Activated T-cell treated with anti-CD3 and anti-CD28 coated beads, Interleukin-2, amount 50 U/mL, for 24 hours (primary cell): ENCODE measurements at regions not wholly inside any gene's neighbourhood (a gene's known extent, or its start where the extent isn't known, plus 50 kb on each side); places are given as distances from the start of the nearest gene placed in this dataset.

ENCODE experiments used
- DNase-seq: peaks from one replicate; pipeline ENCODE4 v3.0.0-alpha.2; 2020
- H3K27ac Mint-ChIP-seq: 2 replicates; pipeline ENCODE4 v1.8.0; 2020; ENCODE audit warnings: mild to moderate bottlenecking, mixed read lengths
- H3K27me3 Mint-ChIP-seq: 2 replicates; pipeline ENCODE4 v1.8.0; 2020; ENCODE audit warnings: mixed read lengths
- H3K36me3 Mint-ChIP-seq: 2 replicates; pipeline ENCODE4 v1.8.0; 2020; ENCODE audit warnings: low read depth, mixed read lengths
- H3K4me1 Mint-ChIP-seq: 2 replicates; pipeline ENCODE4 v1.8.0; 2020; ENCODE audit warnings: low read depth, mixed read lengths
- H3K4me3 Mint-ChIP-seq: 2 replicates; pipeline ENCODE4 v1.8.0; 2020; ENCODE audit warnings: mild to moderate bottlenecking, moderate library complexity, mixed read lengths
- H3K9me3 Mint-ChIP-seq: 2 replicates; pipeline ENCODE4 v1.8.0; 2020; ENCODE audit warnings: mixed read lengths

GRCh38 chr6:105814745-105815536 is 271.2 kb upstream of the PRDM1 start:
- no peaks in the 10 kb centered on the region for H3K9me3 Mint-ChIP-seq
- H3K4me1 Mint-ChIP-seq = peaks cover 31% of the 10 kb centered on the region
- H3K27ac Mint-ChIP-seq = no peak overlapping the region
- H3K36me3 Mint-ChIP-seq = no peaks in the 10 kb centered on the region
- DNase-seq = no peak
- H3K27me3 Mint-ChIP-seq = peaks cover 2% of the 10 kb centered on the region
- H3K4me3 Mint-ChIP-seq = no peak overlapping the region

- no peak overlapping the region for H3K4me3 Mint-ChIP-seq
- no peak for DNase-seq
- H3K36me3 Mint-ChIP-seq = no peaks in the 10 kb centered on the region
- no peaks in the 10 kb centered on the region for H3K9me3 Mint-ChIP-seq
- H3K4me1 Mint-ChIP-seq = peaks cover 50% of the 10 kb centered on the region
- peak overlapping the region; percentile 74 for H3K27ac Mint-ChIP-seq
- peaks cover 2% of the 10 kb centered on the region for H3K27me3 Mint-ChIP-seq
Observed at GRCh38 chr6:105810922-105811482, 275.1 kb upstream of the PRDM1 start.

- DNase-seq = peak; percentile 52
- H3K27me3 Mint-ChIP-seq = peaks cover 2% of the 10 kb centered on the region
- peak overlapping the region; percentile 74 for H3K27ac Mint-ChIP-seq
- H3K36me3 Mint-ChIP-seq = no peaks in the 10 kb centered on the region
- H3K4me1 Mint-ChIP-seq = peaks cover 43% of the 10 kb centered on the region
- H3K4me3 Mint-ChIP-seq = peak overlapping the region; percentile 24
- no peaks in the 10 kb centered on the region for H3K9me3 Mint-ChIP-seq
Observed at GRCh38 chr6:105810105-105810921, 275.8 kb upstream of the PRDM1 start.

DNA sequence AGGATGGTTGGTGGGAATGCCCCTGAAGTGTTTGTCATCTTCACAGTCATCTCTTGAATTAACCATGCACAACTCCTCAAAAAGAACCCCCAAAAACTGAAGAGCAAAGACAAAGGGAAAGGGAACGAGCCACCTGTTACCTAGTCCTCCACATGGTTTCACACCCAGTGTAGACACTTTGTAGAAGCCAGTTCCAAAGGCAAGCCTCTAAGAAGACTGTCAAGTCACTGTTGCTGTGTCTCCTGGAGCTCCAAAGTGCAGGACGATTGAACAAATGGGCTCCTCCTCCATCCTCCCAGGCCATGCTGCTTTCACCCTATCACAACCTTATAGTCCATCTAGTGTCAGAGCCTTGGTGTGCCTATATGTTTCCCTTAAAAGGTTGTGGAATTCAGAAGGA is 277.6 kb upstream of the PRDM1 start:
- no peak for DNase-seq
- Mint-ChIP-seq H3K27ac (no peak overlapping the region), H3K4me1 (peaks cover 34% of the 10 kb centered on the region), H3K9me3 (no peaks in the 10 kb centered on the region), H3K36me3 (no peaks in the 10 kb centered on the region), H3K27me3 (peaks cover 2% of the 10 kb centered on the region), H3K4me3 (no peak overlapping the region)

GRCh38 chr6:105807905-105808304 is 278.2 kb upstream of the PRDM1 start:
- Mint-ChIP-seq H3K9me3 (no peaks in the 10 kb centered on the region), H3K36me3 (no peaks in the 10 kb centered on the region), H3K27ac (no peak overlapping the region), H3K4me3 (no peak overlapping the region), H3K27me3 (peaks cover 2% of the 10 kb centered on the region), H3K4me1 (peaks cover 34% of the 10 kb centered on the region)
- no peak for DNase-seq

DNA sequence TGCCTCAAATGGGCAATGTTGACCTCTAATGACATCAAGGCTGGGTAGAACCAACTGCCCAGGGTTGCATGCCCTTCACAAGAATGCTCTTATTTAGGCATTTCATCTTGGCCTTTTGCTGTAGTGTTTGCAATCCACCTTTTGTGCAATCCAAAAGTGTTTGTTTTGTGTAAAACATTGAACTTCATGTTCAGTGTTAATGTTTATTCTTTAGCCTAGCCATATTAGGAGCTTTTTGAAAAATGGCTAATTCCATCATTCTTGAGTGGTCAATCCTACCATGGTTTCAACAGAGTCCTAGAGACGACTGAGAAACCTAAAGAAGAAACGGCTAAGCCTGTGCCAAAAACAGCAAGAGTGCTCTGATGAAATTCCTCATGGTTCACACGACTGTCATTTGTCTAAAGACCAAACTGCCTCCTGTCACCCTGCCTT is 279.6 kb upstream of the PRDM1 start:
- H3K27ac Mint-ChIP-seq = no peak overlapping the region
- peaks cover 34% of the 10 kb centered on the region for H3K4me1 Mint-ChIP-seq
- DNase-seq = no peak
- no peak overlapping the region for H3K4me3 Mint-ChIP-seq
- no peaks in the 10 kb centered on the region for H3K36me3 Mint-ChIP-seq
- no peaks in the 10 kb centered on the region for H3K27me3 Mint-ChIP-seq
- no peaks in the 10 kb centered on the region for H3K9me3 Mint-ChIP-seq

DNA sequence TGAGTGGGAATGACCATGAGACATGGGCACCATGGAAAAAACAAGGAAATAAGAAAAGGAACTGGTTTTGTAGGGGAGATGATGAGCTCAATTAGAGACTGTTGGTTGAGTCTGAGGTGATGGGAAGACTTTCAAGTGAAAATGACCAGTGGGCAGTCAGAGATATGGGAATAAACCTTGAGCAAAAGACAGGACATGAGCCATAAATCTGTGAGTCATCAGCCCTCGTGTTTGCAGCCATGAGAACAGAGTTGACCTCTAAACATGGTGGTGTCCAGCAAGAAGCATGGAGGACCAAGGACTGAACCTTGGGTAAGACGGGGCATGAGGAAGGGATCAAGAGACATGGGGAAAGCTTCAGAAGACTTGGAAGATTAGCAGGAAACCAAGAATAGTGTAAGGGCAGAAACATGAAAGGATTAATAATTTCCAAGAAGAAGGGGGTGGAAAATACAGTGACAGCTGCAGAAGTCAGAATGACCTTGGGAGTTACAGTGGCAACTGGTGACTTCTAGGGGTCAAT is 280.6 kb upstream of the PRDM1 start:
- H3K4me1 Mint-ChIP-seq = peaks cover 29% of the 10 kb centered on the region
- no peak for DNase-seq
- H3K27ac Mint-ChIP-seq = no peak overlapping the region
- H3K36me3 Mint-ChIP-seq = no peaks in the 10 kb centered on the region
- no peaks in the 10 kb centered on the region for H3K9me3 Mint-ChIP-seq
- no peak overlapping the region for H3K4me3 Mint-ChIP-seq
- H3K27me3 Mint-ChIP-seq = peaks cover 3% of the 10 kb centered on the region

DNA sequence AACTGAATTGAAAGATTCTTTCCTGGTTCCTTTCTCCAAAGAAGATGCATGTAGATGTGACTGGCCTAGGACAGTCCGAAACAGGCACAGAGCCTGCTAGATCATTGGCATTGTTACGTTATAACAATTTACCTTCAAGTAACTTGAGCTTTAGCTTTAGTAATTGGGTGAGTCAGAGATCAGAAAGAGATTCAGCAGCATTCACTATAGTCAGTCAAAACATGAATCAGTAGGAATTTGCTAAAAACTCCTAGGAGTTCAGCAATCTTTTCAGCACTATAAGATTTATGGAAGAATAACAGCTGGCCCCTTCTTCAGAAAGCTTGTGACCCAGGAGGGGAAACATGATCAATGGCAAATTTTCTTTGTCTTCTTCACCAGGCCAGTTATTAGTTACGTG is 281.7 kb upstream of the PRDM1 start:
- Mint-ChIP-seq H3K27me3 (peaks cover 3% of the 10 kb centered on the region), H3K4me3 (no peak overlapping the region), H3K4me1 (peaks cover 17% of the 10 kb centered on the region), H3K9me3 (no peaks in the 10 kb centered on the region), H3K36me3 (no peaks in the 10 kb centered on the region), H3K27ac (no peak overlapping the region)
- no peak for DNase-seq

DNA sequence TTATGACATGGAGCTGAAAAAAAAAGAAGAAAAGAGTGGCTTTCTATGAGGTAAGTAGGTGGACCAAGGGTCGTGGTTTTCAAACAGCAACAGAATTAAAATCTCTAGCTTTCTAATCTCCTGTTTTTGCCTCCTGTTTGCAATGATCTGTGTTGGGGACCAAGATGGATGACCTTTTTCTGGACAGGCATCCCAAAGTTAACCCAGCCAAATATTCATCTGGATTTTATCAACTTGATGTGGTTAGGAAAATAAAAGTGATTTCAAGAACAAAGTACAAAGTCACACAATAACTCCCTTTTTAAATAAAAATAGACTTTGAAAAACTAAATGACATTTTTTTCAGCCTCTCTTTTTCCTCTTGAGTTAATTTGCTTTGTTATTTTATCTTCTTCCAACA is 282.1 kb upstream of the PRDM1 start:
- H3K36me3 Mint-ChIP-seq = no peaks in the 10 kb centered on the region
- no peak overlapping the region for H3K4me3 Mint-ChIP-seq
- H3K9me3 Mint-ChIP-seq = no peaks in the 10 kb centered on the region
- no peak overlapping the region for H3K27ac Mint-ChIP-seq
- peaks cover 3% of the 10 kb centered on the region for H3K27me3 Mint-ChIP-seq
- DNase-seq = no peak
- peaks cover 13% of the 10 kb centered on the region for H3K4me1 Mint-ChIP-seq

DNA sequence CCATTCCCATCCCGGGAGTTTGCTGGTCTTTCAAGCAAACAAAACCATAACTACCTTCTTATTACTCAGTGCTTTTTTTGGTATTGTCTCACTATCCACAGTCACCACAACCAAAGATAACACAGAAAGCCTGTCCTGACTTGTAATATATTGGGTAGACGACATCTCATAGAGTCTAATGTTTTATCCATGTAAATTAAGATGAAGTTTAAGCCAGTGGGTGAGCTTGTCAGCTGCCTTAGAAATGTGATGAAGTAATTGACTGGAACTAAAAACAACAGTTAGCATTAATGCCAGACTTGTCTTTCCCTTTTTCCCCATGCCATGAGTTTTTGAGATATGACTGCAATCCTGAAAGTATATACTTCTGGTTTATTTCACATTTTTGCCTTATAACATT is 282.7 kb upstream of the PRDM1 start:
- DNase-seq = no peak
- Mint-ChIP-seq H3K27me3 (peaks cover 3% of the 10 kb centered on the region), H3K4me1 (peaks cover 7% of the 10 kb centered on the region), H3K36me3 (no peaks in the 10 kb centered on the region), H3K4me3 (no peak overlapping the region), H3K27ac (no peak overlapping the region), H3K9me3 (no peaks in the 10 kb centered on the region)

DNA sequence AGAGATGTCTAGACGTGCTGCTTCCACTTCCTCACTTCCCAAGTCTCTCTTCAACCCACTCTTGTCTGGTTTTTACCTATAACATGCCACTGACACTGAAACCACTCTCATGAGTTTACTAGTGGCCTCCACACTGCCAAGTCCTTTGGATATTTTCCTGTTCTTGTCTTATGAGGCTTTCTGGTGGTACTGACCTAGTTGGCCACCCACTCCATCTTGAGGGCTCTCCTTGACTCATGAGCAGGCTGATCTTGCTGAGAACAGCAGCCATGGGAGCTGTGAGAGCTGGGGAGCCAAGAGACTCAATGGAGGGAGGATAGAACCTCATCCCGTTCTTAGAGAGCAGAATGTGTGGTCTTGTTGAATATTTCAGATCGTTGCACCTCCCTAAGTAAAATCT is 283.4 kb upstream of the PRDM1 start:
- H3K4me1 Mint-ChIP-seq = peaks cover 2% of the 10 kb centered on the region
- H3K27me3 Mint-ChIP-seq = peaks cover 3% of the 10 kb centered on the region
- DNase-seq = no peak
- H3K4me3 Mint-ChIP-seq = no peak overlapping the region
- no peak overlapping the region for H3K27ac Mint-ChIP-seq
- H3K36me3 Mint-ChIP-seq = no peaks in the 10 kb centered on the region
- no peaks in the 10 kb centered on the region for H3K9me3 Mint-ChIP-seq

GRCh38 chr6:105800871-105801270 is 285.3 kb upstream of the PRDM1 start:
- H3K36me3 Mint-ChIP-seq = no peaks in the 10 kb centered on the region
- H3K9me3 Mint-ChIP-seq = no peaks in the 10 kb centered on the region
- H3K4me3 Mint-ChIP-seq = no peak overlapping the region
- no peak overlapping the region for H3K27ac Mint-ChIP-seq
- peaks cover 3% of the 10 kb centered on the region for H3K27me3 Mint-ChIP-seq
- H3K4me1 Mint-ChIP-seq = peaks cover 5% of the 10 kb centered on the region
- DNase-seq = no peak

GRCh38 chr6:105800398-105800797 is 285.7 kb upstream of the PRDM1 start:
- DNase-seq = no peak
- peaks cover 3% of the 10 kb centered on the region for H3K27me3 Mint-ChIP-seq
- no peaks in the 10 kb centered on the region for H3K36me3 Mint-ChIP-seq
- no peaks in the 10 kb centered on the region for H3K9me3 Mint-ChIP-seq
- no peak overlapping the region for H3K4me3 Mint-ChIP-seq
- H3K27ac Mint-ChIP-seq = no peak overlapping the region
- H3K4me1 Mint-ChIP-seq = peaks cover 10% of the 10 kb centered on the region

DNA sequence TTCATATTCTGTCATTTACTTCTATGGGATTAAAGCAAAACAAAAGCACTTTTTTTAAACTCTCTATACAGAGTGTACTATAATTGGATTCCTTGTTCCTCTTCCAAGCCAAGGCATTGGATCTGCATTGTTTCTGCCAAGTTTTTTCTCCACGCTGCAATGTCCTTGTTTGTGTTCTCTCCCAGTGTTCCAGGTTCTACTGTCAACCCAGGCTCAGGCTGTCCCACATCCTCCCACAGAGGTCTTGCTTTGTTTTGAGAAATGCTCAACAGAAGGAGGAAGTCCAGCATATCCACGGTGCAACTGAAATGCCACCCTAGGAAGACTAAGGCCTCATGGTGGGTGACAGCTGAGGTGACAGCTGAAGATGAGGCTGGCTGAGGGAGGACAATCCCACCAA is 287.1 kb upstream of the PRDM1 start:
- Mint-ChIP-seq H3K4me3 (no peak overlapping the region), H3K4me1 (peaks cover 22% of the 10 kb centered on the region), H3K9me3 (no peaks in the 10 kb centered on the region), H3K27me3 (peaks cover 3% of the 10 kb centered on the region), H3K27ac (no peak overlapping the region), H3K36me3 (no peaks in the 10 kb centered on the region)
- no peak for DNase-seq
